Ammon's horn (tissue), 1 donor: ENCODE measurements at regions not wholly inside any gene's neighbourhood (a gene's known extent, or its start where the extent isn't known, plus 50 kb on each side); places are given as distances from the start of the nearest gene placed in this dataset.

Experiments
- DNase-seq: peaks from one replicate; pipeline ENCODE4 v3.0.0-alpha.2; 2016; ENCODE audit warnings: low spot score

DNA sequence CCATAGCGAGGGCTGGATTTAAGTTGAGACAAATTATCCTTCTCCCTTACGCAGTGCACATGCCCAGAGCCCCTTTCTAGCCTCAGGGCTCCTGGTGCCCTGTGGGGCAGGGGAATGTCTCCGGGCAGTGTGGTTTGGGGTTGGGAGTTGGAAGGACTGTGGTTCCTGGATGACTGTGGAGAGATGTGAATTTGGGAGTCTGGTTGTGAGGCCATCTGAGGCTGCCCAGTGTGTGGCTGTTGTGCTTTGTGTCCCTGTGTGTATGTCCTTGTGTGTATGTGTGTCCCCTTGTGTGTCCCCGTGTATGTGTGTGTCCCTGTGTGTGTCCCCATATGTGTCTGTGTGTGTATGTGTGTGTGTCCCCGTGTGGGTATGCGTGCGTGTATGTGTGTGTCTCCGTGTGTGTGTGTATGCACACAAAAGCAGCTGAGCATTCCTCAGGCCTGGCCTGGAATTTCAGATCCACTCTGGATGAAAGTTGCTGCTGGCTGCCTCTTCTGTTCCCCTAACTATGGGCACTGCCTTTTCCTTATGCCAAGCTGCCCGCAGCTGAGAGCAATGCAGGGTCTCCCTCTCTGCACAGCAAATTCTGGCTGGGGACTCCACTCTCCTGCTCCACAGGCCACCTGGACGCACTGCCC is 65.4 kb downstream of the UBIAD1 start:
- DNase-seq = no peak

DNA sequence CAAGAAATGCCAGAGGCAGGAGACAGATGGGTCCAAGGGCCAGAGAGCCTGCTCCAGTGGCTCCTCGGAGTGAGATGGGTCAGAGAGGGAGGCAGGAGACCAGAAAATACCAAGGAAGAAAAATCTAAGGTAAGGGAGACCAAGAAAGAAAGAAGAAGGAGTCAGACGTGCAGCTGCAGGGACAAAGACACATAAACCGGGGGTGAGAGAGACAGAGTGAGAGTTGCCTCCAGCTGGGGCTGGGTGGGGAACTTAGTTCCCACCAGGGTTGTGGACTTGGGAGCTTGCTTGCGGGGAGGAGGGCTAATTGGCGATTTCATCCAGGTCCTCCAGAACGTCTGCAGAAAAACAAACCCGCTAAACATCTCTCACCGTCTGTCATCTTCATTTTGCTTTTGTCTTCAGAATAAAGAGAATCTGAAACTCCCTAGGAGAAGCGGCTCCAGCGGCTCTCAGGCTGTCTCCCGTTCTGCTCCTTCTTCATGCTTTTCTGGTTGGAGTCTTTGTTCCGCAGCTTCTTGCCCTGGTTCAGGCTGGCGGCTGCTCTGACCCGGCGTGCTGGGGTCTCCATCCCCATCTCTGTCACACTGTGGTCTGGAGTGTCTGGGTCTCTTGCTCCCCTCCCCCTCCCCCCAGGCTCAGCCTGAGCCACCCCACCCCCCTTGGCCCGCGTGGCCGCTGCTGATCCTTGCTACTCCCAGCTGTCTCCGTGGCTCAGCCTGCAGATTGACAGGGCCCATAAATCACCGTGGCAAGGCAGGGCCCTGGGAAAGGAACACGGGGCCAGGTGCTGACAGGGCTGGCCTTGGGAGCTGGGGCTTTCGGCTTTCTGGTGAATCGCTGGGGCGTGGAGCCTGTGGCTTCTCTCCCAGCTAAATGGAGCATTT is 66.6 kb downstream of the UBIAD1 start:
- no peak for DNase-seq

DNA sequence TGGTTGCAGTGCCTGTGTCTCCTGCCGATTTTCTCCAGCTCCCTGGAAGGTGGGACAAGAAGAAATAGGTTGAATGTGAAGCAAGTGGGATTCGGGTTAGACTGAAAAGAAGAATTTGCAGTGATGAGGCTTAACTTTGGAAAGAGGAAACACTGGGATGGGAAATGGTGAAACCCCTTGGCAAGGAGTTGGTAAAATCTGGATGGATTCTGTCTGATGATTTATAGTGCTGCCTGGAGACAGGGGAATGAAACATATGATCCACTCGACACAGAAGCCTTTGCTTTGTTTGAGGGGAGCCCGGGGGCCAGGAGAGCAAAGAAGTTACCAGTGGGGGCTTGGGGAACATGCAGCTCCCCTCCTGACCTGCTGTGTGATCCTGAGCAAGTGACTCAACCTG is 67.2 kb downstream of the UBIAD1 start:
- DNase-seq = no peak

DNA sequence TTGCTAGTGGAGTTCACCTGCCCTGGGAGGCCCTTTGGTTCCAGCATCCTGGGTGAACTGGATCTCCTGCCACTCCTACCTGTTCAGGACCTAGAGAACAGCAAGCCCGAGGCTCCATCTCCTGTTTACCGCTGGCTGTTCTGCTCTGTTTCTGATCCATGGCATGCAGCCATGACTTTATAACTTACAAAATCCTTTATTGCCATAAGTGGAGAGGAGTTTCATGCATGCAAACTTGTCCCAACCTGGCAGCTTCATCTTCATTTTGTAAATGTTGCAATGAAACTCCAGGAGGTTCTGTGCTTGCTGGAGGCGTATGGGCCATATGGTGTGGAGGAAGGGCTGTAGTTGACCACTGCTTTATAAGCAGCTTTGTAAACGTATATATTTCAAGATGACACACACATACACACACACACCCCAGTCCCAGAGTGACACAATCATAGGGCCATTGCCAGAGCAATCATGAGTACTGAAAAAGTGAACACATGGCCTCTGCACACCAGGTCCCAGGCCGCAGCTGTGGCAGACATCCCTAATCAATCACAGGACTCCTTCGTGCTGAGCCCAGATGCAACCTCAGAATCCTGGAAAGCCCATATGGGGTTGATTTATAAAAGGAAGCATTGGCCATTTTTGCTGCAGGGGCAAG is 69.0 kb downstream of the UBIAD1 start:
- DNase-seq = no peak

DNA sequence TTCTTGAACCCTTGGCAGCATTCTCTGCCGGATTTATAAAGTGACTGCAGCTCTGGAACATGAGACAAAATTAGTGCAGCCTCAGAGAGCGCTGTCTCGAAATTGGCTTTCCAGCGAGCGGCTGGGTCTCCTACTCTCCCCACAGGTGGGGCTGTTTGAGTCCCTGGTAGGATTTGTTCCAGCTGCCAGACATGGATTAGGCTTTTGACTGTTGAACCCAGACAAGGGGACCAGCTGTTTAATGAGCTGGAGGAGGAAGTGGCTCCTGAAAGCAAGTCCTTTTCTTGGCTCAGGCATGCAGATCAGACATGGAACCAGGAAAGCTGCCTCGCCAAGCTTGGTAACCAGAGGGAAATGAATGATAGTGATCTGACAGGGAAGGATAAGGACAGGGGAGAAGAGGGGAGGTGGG is 69.6 kb downstream of the UBIAD1 start:
- no peak for DNase-seq

DNA sequence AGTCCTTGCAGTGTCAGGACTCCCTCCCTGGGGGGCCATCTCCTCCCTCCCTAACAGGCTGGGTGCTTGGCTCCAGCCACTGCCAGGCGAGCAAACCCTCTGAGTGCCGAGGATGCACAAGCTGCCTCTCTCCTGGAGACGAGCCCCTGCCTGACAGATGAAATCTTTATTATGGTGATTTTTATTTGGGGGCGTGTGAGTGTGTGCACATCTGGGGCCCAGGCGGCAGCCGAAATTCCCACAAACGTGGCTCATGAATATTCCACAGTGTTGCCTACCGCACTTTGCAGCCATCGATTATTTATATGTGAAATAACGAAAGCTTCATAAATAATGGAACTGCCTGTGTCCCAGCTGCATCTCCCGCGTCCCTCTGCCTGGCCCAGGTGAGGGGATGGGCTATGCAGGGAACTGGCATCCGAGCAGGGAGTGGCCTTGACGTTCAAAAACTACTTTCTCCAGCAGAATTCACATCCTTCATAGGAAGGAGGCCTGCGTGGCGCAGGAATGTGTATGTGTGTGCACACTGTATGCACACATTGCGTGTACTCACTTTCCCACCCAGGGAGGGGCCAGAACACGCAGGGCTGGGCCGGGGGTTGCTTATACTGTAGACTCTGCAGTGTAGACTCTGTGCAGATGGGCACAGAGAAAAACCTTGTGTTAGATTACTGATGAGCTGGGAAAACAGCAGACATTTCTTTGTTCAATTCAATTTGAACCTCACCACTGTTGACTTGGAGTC is 73.1 kb downstream of the UBIAD1 start:
- no peak for DNase-seq

DNA sequence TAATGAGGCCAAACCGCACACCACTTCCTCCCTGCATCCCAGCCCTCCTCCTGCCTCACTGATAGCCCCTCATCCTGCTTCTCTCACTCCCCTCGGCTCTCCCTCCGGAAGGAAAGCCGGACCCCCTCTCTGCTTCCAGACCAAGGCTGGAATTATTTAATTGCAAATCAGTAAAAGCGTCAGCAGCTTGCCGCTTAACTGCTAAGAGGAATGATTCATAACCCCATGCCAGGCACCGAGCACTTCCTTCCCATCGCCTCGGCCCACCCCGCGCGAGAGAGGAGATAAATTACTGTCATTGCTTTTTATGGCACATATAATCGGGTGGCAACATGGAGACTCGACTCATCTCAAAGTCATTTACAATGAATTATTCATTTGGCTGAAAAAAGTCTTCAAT is 77.3 kb downstream of the UBIAD1 start:
- no peak for DNase-seq

DNA sequence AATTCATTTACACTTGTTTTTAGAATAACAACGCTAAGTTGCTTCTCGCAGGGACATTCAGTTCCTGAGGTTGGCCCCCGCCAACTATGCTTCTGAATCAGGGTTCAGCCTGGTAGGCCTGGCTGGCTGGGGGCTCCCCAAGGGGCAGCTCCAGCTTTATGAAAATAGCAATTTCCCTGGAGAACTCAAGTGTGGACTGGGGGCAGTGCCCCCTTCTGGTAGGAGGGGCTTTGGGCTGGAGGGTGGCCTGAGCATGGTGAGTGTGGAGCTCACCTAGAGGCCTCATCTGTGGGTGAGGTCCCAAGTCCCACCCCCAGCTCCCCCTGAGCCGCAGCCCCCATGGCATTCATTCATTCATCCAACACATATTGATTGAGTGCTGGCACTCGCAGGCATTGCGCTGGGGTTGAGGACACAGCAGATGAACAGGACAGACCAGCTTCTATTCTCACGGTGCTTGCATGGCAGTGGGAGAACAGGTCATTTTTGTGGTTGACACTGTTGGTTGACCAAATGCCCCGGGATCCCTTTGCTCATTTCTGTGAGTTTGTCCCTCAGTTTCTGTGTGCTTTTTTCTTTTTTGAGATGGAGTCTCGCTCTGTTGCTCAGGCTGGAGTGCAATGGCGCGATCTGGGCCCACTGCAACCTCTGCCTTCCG is 79.2 kb downstream of the UBIAD1 start:
- DNase-seq = no peak

DNA sequence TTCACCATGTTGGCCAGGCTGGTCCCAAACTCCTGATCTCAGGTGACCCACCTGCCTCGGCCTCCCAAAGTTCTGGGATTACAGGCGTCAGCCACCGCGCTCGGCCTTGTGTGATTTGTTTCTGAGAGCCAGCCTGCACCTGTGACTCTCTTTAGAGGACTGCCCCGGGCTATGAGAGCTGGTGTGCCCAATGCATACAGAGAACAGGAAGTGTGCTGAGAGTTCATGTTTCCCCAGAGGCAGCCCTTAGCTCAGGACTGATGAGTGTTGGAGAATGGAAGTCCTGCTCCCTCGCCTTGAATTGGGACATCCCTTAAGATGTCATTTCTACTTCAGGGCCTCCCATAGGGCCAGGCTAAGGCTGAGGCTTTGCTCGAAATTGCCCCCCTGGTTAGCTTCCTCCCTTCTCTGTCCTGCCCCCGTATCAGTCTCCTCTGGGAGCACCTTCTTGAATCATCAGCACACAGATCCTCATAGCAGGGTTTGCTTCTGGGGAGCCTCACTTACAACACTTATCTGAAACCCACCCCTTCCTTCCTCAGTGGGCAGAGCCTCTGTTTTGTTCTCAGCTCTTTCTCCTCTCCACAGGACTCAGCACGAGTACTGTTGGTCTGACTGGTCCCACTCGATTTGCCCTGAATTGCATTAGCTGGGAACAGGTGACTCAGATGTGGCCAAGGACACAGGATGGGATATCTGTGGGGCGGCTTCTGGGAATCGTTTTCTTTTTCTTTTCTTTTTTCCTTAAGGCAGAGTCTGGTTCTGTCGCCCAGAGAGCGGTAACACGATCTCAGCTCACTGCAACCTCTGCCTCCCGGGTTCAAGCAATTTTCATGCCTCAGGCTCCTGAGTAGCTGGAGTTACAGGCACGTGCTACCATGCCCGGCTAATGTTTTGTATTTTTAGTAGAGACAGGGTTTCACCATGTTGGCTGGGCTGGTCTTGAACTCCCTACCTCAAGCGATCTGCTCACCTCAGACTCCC is 80.1 kb downstream of the UBIAD1 start:
- DNase-seq = no peak

DNA sequence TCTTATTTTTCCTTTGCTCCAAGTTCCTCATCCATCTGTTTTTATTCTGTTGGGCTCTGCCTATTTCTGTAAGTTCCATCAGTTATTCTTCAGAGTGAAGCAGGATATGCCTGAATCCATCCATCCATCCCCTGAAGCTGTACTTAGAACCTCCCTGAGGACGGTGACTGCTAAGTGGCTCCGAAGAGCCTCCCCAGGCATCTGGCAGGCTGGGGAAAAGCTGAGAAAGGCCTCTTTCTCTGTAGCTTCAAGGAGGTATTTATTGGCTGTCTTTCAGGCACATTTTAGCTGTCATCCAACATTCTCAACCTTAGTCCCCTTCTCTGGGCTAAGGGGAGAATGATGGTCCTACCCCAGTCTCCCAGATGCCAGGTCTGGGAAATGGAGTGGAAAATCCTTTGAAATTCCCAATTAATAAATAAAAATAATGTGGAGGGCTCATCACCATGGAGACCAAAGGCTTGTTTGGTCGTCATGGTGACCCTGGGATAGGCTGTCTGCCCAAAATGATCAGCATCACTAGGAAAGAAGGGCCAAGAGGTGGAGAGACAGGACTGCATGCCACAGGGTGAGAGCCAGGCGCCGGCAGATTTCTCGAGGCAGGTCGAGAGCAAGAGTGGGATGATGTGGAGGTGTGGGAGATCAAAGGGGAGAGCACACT is 82.0 kb downstream of the UBIAD1 start:
- DNase-seq = peak; percentile 79

DNA sequence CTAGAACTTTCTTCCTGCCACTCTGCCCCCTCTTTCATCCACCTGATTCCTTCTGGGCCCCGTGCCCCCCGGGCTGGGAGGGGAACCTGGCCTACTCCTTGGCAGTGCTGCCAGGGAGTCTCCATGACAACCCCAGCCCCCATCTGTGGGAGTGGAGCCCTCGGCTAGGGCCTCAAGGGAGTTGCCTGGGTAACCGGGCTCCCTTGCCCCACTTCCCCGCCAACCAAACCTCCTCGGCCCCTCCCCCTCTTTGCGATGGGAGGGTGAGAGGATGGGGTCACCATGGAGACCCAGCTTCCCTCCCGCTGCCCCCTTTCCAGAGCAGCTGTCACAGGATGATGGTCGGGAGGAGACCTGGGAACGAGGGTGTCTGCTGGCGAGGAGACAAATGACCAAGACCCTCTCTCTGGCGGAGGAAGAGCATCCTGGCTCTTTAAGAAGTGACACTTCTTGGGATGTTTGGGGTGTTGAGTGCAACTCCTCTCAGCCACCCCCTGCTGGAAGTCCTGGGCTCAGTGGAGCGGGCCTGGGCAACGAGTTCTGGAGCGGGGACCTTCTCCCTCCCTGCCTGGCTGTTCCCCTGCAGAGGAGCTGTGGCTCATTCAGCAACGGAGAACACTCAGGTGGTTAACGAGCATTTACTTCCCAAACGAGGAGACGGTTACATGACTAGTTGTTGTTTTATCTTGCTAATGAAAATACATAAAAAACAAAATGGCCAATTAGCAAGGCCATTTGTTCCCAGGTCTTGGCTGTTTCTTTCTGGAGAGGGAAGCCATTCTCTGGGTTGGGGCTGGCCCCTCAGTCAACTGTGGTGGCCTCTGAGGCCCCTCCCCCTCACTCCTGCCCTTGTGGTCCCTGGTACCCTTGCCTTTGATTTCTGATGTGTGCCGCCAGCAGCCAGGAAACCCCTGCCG is 82.8 kb downstream of the UBIAD1 start:
- DNase-seq = peak; percentile 86

DNA sequence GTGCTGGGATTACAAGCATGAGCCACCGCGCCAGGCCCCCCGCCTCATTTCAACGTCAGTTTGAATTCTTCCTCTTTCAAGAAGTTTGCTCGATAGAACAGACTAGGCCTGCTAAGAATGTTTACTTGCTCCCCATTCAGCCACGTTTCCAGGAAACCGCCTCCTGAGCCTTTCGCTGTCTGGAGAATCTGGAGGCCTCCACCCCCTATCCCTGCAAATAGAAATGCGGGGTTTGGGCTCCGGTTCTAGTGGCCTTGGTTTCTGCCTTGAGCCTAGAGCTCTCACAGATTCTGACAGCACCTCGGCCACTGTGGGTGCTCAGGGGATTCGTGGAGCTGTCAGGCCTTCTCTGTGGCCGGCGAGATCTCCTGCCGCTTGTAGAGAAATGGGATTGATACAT is 84.3 kb downstream of the UBIAD1 start:
- peak; percentile 52 for DNase-seq

DNA sequence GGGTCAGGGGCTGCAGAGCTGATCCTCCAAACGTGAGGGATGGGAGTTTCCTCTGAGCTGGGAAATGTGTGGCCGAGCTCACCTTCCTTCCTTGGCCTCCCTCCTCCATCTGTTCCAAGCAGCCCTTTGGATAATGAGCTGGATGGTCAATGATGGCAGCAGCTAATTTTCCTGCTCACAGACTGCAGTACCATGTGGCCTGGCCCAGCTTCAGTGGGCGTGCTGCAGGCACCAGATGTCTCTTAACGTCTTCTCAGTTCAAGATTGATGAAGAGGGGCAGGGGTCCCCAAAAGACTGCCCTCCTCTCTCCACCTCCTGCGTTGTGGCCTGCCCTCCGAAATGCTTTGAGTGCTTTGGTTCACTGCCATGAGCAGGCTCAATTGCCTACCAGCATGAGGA is 86.0 kb downstream of the UBIAD1 start:
- DNase-seq = no peak

DNA sequence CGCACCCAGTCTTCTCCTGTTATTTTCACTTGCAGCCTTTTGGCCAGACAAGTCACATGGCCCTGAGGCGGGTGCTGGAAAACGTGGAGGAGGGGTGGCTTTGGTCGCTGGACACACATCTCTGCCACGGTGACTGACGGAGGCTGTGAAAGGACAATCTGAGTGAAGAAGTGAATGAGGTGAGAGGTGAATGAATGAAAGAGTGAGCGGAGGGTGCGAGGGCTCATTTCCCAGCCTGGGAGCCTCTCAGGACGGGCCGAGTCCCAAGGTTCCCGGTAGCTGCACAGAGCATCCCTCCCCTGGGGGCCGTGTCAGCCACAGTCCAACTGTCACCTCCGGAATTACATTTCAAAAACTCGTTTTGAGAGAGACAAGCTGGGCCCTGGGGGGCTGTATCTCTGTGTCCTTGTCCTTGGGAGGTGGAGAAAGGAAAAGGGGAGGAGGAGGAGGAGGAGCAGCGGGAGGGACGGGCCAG is 89.6 kb downstream of the UBIAD1 start:
- DNase-seq = no peak

DNA sequence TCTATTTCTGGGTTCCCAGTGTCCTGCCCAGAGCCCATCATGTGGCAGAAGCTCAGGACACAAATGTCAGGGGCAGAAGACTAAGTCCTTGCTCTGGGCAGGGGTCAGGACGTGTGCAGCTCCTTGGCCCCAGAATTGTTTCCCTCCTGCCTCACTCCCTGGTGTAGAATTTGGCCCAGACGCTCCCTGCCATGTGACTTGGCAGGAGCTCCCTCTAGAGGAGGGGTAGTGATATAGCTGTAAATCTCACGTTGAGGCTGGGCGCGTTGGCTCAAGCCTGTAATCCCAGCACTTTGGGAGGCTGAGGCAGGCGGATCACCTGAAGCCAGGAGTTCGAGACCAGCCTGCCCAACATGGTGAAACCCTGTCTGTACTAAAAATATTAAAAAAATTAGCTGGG is 91.2 kb downstream of the UBIAD1 start:
- DNase-seq = no peak

DNA sequence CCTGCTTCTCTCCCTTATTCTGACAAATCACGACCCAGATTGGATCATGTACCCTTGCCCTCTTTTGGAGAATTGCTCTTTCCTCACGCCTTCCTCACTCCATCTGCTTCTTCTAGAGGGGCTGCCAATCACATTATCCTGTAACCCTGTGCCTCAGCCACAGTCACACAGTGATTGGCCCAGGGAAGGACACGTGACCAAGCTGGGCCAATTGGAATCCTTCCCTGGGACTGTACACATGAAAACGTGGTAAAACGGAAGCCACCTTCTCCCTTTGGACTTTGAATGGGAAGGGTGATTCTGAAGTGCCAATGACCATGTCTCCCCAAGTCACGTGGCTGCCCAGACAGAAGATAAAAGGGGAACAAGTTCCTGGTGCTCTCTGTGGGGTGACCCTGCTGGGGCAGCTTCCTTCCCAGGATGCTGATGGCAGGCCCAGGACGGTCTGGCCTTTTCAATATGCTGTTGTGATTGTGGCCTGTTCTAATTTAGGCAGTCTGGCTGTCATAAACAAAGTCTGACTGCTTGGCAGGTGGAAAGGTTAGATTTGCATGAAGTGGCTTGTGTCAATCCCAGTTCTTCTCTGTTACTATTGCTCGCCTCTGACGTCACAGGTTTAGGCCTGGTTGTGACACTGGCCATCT is 92.9 kb downstream of the UBIAD1 start:
- no peak for DNase-seq

DNA sequence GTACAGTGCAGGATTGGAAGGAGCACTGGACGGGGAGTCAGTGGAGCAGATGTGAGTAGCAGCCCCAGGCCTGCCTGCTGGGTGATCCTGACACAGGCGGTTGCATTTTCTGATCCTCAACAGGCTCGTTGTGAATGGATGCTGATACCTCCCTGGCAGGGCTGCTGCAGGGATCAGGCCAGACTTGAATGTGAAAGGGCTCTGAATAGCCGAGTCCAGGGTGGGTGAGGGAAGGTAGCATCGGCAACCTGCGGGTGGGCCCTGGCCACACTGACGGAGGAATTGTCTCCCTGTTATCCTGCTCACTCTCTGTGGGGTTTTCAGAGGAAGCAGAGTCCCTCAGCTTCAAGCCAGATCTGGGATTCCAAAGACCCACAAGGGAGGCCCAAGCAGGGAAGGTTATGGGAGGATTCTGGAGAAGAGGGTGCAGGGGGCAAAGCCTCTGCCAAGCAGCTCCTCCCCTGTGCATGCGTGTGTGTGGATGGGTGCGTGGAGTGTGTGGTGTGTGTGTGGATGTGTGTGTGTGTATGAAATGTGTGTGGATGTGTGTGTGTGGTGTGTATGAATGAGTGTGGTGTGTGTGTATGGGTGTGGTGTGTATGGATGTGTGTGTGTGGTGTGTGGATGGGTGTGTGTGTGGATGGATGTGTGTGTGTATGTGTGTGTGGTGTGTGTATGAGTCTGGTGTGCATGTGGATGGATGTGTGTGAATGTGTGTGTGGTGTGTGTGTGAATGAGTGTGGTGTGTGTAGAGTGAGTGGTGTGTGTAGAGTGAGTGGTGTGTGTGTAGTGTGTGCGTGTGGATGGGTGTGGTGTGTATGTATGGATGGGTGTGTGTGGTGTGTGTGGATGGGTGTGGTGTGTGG is 100.3 kb downstream of the UBIAD1 start:
- DNase-seq = no peak
